GM21786 (cell line): ENCODE measurements at regions not wholly inside any gene's neighbourhood (a gene's known extent, or its start where the extent isn't known, plus 50 kb on each side); places are given as distances from the start of the nearest gene placed in this dataset.
"Not testable (repeated sequence)": the region's sequence is repeated elsewhere in the genome, so short reads cannot be mapped to it uniquely, and the experiment has no call there.

ENCODE experiments used
- ATAC-seq: cut with Tn5 transposase; IDR thresholded peaks from one replicate; pipeline ENCODE4 v1.9.1; 2021; ENCODE audit not compliant: unreplicated experiment

GRCh38 chr14:34104489-34105397, 153.9 kb upstream of the EGLN3 start:
- no peak for ATAC-seq

- ATAC-seq: no peak
Observed at GRCh38 chr14:34103176-34103575, 152.3 kb upstream of the EGLN3 start.

- no peak for ATAC-seq
Observed at GRCh38 chr14:34099635-34100034, 148.8 kb upstream of the EGLN3 start.

DNA sequence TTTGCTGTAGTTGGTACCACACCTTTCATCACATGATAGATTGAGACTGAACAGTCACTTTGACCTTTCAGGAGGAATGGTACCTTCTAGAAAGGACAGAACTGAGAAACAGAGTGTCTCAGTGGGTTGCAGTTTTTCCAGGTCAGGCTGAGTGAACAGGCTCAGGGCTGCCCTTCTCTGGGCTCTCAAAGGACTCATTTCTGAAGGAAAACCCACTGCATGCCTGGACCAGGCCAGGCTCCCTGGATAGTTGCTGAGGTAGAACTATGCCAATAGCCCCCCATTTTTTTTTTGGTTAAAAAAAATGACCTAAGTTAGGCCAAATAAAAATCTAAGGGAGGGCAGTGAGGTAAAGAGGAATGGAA, 148.1 kb upstream of the EGLN3 start:
- ATAC-seq: no peak

DNA sequence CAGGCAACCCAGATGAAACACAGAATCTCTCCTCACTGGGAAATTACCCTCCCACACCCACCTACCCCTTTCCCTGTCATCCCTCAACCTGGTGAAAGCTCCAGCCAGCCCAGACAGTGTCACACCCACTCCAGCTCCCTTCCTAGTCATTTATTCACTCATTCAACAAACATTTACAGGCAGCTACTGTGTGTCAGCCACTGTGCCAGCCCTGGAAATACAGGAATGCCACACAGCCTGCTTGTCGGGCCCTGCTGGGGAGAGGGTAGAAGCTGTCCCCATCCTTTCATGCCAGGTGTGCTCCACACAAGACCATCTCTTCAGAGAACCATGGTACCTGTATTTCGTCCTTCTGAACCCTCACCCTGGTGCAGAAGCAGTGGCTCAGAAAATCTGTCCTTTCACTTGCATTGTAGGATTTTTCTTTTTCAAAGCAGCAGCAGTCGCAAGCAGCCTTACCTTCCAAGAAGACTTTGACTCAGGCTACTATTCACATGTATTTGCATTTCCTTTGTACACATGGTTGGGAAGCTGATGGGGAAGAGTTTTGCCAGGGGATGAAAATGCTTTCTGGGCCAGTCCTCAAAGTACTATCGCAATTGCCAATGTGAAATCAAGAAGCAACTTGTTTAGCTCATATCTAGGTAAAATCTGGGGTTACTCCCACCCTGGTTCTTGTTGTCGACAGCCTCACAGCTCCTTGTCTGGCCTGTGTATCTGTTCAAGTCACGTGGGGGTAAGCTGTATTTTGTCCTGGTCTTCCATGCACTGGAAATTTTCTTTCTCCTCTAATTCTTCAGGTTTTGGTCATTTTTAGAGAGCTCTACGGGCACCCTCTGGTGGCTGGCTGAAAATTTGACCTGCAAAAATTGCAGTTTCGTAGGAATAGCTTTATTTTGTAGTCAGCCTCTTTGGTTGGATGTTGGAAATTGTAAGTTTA, 147.4 kb upstream of the EGLN3 start:
- ATAC-seq: no peak

- no peak for ATAC-seq
Observed at GRCh38 chr14:34097644-34098043, 146.8 kb upstream of the EGLN3 start.

- ATAC-seq: no peak
Observed at GRCh38 chr14:34094384-34094783, 143.5 kb upstream of the EGLN3 start.

GRCh38 chr14:34093883-34094282, 143.0 kb upstream of the EGLN3 start:
- ATAC-seq: no peak

- no peak for ATAC-seq
Observed at GRCh38 chr14:34090451-34090850, 139.6 kb upstream of the EGLN3 start.

DNA sequence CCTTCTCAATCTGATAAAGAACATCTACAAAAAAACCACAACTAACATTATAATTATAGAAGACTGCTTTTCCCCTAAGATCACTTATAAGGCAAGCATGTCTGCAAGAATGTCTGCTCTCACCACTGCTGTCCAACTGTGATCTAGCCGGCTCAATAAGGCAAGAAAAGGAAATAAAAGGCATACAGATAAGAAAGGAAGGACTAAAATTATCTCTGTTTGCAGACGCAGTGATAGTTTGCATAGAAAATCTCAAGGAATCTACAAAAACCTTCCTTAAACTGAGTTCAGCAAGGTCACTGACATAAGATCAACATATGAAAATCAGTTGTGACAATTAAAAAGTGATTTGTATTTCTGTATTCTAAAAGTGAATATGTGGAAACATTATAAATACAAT, 138.0 kb upstream of the EGLN3 start:
- ATAC-seq: no peak

DNA sequence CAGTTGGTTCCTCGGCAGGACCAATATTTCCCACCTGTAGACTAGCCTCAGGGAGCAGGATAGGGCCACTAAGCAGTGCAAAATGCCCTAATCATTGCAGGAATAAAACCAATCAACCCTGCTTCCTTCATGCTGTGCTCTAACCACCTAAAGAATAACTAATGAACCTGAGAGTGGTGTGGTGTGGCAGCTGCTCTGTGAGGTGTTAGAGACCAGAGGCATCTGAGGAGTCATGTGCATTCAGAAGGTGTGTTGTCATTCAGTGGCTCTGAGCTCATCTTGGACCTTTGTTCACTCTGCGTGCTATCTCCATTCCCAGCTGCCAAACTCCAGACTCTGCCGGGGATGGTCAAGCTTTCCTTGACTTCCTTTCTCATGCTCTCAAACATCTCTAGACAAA, 136.7 kb upstream of the EGLN3 start:
- ATAC-seq: peak; percentile 69

GRCh38 chr14:34086223-34086757, 135.4 kb upstream of the EGLN3 start:
- no peak for ATAC-seq

- ATAC-seq: no peak
Observed at GRCh38 chr14:34085695-34086094, 134.8 kb upstream of the EGLN3 start.

DNA sequence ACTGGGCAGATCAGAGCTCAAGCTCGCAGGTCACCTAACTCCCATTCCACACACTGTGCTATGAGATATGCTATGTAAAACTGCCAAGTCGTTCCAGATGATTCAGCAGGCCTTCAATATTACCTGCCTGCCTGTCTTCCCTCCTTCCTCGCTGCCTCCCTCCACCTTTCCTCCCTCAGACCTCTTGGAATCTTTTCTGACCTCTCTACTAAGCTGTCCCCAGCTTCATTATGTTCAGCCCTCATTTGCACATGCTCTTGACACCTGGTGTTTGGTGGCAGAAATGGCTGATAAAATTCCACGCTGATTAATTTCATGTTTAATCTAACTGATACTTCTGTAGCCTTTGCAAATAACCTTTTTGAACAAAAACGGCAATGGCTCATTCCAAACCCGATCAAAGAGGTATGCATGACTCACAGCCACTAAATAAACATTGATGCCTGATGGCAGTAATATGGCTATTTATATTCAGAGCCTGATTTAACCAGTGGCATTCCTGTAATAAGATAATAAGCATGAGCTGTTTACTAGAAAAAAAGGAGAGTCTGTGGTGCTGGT, 130.8 kb upstream of the EGLN3 start:
- ATAC-seq: no peak

GRCh38 chr14:34081101-34081575, 130.3 kb upstream of the EGLN3 start:
- ATAC-seq: no peak

DNA sequence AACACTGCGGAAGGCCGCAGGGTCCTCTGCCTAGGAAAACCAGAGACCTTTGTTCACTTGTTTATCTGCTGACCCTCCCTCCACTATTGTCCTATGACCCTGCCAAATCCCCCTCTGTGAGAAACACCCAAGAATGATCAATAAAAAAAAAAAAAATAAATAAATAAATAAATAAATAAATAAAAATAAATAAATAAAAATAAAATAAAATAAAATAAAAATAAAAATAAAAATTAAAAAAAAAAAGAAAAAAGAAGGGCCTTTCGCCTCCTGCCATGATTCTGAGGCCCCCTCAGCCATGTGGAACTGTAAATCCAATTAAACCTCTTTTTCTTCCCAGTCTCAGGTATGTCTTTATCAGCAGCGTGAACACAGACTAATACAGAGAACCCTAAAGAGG, 128.8 kb upstream of the EGLN3 start:
- not testable (repeated sequence) for ATAC-seq

- no peak for ATAC-seq
Observed at GRCh38 chr14:34078117-34078743, 127.4 kb upstream of the EGLN3 start.

- no peak for ATAC-seq
Observed at GRCh38 chr14:34075826-34076225, 125.0 kb upstream of the EGLN3 start.

GRCh38 chr14:34075042-34075744, 124.3 kb upstream of the EGLN3 start:
- peak; percentile 64 for ATAC-seq

GRCh38 chr14:34072921-34073320, 122.0 kb upstream of the EGLN3 start:
- ATAC-seq: no peak
